OCI-LY3 (cell line): ENCODE measurements at regions not wholly inside any gene's neighbourhood (a gene's known extent, or its start where the extent isn't known, plus 50 kb on each side); places are given as distances from the start of the nearest gene placed in this dataset.

Experiments
- H2AFZ ChIP-seq: fragments of 200-600, 300-600 bp; shearing (Covaris generic); 2 replicates; pipeline ENCODE4 v1.6.0; 2014; ENCODE audit warnings: antibody characterized with exemption, low read depth, low read length
- H3K27ac ChIP-seq: fragments of 200-600, 300-600 bp; sonication (generic); 2 replicates; pipeline ENCODE4 v1.5.1; 2014; ENCODE audit warnings: mild to moderate bottlenecking, low read length, moderate library complexity, mixed read lengths
- H3K27me3 ChIP-seq: fragments of 200-600, 300-600 bp; sonication (generic); 2 replicates; pipeline ENCODE4 v1.6.1; 2014; ENCODE audit warnings: low read depth, low read length, mixed read lengths
- H3K36me3 ChIP-seq: fragments of 200-600, 300-600 bp; sonication (generic); replicated peaks from 2 replicates; pipeline ENCODE3; 2014; ENCODE audit warnings: low read depth, low read length, mixed read lengths
- H3K4me1 ChIP-seq: fragments of 300-600, 200-600 bp; sonication (generic); 2 replicates; pipeline ENCODE4 v1.6.1; 2014; ENCODE audit warnings: low read length, mixed read lengths
- H3K4me2 ChIP-seq: fragments of 200-600, 300-600 bp; sonication (generic); 2 replicates; pipeline ENCODE4 v1.6.1; 2014; ENCODE audit warnings: low read length, mixed read lengths
- H3K4me3 ChIP-seq: fragments of 300-600, 200-600 bp; sonication (generic); 2 replicates; pipeline ENCODE4 v1.5.1; 2014; ENCODE audit warnings: antibody characterized with exemption, mild to moderate bottlenecking, low read length, moderate library complexity
- H3K79me2 ChIP-seq: fragments of 300-600, 200-600 bp; shearing (Covaris generic); 2 replicates; pipeline ENCODE4 v1.6.1; 2014; ENCODE audit warnings: mild to moderate bottlenecking, low read length, mixed read lengths
- H3K9ac ChIP-seq: fragments of 300-600, 200-600 bp; shearing (Covaris generic); 2 replicates; pipeline ENCODE4 v1.6.0; 2014; ENCODE audit warnings: mild to moderate bottlenecking, low read length, moderate library complexity
- H3K9me3 ChIP-seq: fragments of 200-600, 300-600 bp; shearing (Covaris generic); 2 replicates; pipeline ENCODE4 v1.6.1; 2014; ENCODE audit warnings: low read length, mixed read lengths; ENCODE audit not compliant: insufficient read depth
- H4K20me1 ChIP-seq: fragments of 200-600, 300-600 bp; sonication (generic); 2 replicates; pipeline ENCODE4 v1.6.1; 2016; ENCODE audit warnings: low read length, mixed read lengths; ENCODE audit not compliant: insufficient read depth
- EZH2phosphoT487 ChIP-seq: fragments of 200-600 bp; shearing (Covaris generic); IDR thresholded peaks from 2 replicates; pipeline ENCODE4 v1.6.1; 2018; ENCODE audit warnings: antibody characterized with exemption, mixed run types, low read depth
- TF ChIP-seq, protein P1 (sequence below): fragments of 200-600, 300-600 bp; sonication (generic); IDR thresholded peaks from 2 replicates; pipeline ENCODE4 v1.5.1; 2014; ENCODE audit warnings: antibody characterized with exemption, low read length, low read depth

DNA sequence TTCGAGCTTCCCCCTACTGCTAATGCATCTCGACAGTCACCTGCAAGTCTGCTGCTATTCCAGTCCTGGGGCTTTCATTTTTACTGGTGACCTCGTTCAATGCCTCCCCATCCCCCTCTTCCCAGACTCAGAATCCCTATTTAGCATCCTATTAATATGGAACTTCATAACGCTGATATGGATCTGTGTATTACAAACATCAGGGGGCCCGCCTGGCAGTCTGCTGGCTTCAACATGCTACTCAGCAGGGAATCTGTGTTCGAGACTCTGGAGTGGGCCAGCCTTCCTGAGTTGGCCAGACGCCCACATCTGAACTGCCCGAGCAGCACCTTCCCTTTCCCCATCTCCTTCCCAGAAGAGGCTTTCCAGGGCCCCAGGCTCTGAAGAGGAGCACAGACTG lies 173.9 kb upstream of the PPARGC1A start:
- Histone ChIP-seq H3K27me3 (no peaks in the 10 kb centered on the region), H3K9me3 (no peaks in the 10 kb centered on the region)

DNA sequence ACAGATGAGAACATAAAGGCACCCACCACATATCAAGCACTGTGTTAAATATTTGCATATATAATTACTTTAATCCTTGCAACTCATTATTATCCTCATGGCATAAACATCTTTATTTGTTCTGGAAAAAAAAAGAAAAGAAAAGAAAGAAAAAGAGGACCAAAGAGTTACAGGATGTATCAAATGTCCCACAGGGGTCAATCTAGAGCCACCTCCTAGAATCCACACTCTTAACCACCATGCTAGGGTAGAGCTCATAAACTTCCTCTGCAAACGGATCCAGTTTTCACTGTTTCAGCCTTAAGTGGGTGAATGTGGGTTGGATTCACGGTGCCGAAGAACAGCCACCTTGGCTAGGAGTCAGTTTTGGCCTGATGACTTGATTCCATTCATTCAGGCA lies 171.1 kb upstream of the PPARGC1A start:
- Histone ChIP-seq H3K9ac (no peak overlapping the region), H3K9me3 (no peaks in the 10 kb centered on the region), H3K36me3 (no peaks in the 10 kb centered on the region), H3K79me2 (no peaks in the 10 kb centered on the region), H3K4me1 (peaks cover 32% of the 10 kb centered on the region), H4K20me1 (no peaks in the 10 kb centered on the region), H2AFZ (no peak overlapping the region), H3K4me3 (no peak overlapping the region), H3K27ac (no peak overlapping the region), H3K27me3 (no peaks in the 10 kb centered on the region), H3K4me2 (no peak overlapping the region)
- TF ChIP-seq, protein P1, sequence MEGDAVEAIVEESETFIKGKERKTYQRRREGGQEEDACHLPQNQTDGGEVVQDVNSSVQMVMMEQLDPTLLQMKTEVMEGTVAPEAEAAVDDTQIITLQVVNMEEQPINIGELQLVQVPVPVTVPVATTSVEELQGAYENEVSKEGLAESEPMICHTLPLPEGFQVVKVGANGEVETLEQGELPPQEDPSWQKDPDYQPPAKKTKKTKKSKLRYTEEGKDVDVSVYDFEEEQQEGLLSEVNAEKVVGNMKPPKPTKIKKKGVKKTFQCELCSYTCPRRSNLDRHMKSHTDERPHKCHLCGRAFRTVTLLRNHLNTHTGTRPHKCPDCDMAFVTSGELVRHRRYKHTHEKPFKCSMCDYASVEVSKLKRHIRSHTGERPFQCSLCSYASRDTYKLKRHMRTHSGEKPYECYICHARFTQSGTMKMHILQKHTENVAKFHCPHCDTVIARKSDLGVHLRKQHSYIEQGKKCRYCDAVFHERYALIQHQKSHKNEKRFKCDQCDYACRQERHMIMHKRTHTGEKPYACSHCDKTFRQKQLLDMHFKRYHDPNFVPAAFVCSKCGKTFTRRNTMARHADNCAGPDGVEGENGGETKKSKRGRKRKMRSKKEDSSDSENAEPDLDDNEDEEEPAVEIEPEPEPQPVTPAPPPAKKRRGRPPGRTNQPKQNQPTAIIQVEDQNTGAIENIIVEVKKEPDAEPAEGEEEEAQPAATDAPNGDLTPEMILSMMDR = no peak
- no peak for TF ChIP-seq EZH2phosphoT487

More for the DNA sequence above, 173.9 kb upstream of the PPARGC1A start:
- Histone ChIP-seq H3K36me3 (no peaks in the 10 kb centered on the region), H3K4me3 (no peak overlapping the region), H2AFZ (no peak overlapping the region), H4K20me1 (no peaks in the 10 kb centered on the region), H3K4me2 (0 out of 2 replicates have a peak overlapping the region, but pooled peaks have one; percentile 11), H3K79me2 (no peaks in the 10 kb centered on the region), H3K9ac (no peak overlapping the region), H3K4me1 (peaks cover 13% of the 10 kb centered on the region), H3K27ac (no peak overlapping the region)
- TF ChIP-seq, protein P1 = no peak
- no peak for TF ChIP-seq EZH2phosphoT487

DNA sequence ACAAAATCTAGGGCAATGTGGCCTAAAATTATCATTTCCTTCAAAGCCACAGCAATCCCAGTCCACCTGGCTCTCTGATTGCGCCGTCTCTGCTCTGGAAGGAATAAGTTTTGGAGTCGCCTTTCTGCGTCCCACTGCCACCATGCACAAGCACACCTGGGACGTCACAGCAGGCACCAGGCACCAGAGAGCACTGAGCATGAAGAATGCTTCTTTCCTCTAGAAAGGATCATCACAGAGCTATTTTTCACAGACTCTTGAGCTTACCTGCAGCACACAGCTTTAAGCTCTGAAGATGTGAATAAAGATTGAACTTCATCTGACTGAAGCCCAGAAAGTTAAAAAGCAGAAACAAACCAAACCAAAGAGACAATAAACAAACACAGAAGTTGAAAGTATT lies 170.0 kb upstream of the PPARGC1A start:
- Histone ChIP-seq H3K36me3 (no peaks in the 10 kb centered on the region), H3K4me2 (no peak overlapping the region), H3K27ac (no peak overlapping the region), H3K9me3 (no peaks in the 10 kb centered on the region), H3K4me1 (peaks cover 43% of the 10 kb centered on the region), H2AFZ (no peak overlapping the region), H3K4me3 (no peak overlapping the region), H3K9ac (no peak overlapping the region), H3K27me3 (no peaks in the 10 kb centered on the region), H4K20me1 (no peaks in the 10 kb centered on the region), H3K79me2 (no peaks in the 10 kb centered on the region)
- TF ChIP-seq EZH2phosphoT487 = no peak
- TF ChIP-seq, protein P1 = no peak

DNA sequence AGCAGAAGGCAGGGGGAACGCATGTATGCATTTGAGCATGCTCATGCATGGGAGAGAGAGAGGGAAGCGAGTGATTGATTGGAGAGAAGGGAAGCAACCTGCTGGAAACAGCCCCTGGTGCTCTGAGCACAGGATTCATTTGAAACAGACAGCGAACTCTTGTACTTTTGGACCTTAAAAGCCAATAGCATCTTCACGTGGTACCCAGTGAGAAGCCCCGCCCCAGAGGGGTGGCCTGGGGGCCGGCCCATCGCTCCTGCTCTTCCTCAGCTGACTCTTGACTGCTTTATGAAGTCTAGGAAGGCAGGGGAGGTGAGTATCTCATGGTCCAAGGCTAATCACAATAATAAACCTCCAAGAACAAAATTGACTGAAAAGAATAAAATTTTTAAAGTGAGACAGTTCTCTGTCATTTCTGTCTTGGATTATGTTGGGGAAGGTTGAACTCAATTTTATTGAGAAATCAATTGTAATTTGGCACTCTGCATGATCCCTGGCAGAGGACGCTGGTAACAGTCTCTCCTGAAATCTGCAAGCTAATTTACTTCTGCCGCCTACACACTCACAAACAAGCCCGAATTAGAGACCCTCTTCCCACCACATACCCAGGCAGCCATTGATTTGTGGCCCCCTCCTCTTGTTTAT lies 168.2 kb upstream of the PPARGC1A start:
- Histone ChIP-seq H3K4me1 (peaks cover 46% of the 10 kb centered on the region), H3K27me3 (no peaks in the 10 kb centered on the region), H4K20me1 (no peaks in the 10 kb centered on the region), H3K79me2 (no peaks in the 10 kb centered on the region), H2AFZ (no peak overlapping the region), H3K4me3 (no peak overlapping the region), H3K9me3 (no peaks in the 10 kb centered on the region), H3K36me3 (no peaks in the 10 kb centered on the region), H3K27ac (no peak overlapping the region), H3K9ac (no peak overlapping the region), H3K4me2 (no peak overlapping the region)
- TF ChIP-seq, protein P1 = no peak
- TF ChIP-seq EZH2phosphoT487 = no peak
